ENCODE measurements at regions not wholly inside any gene's neighbourhood (a gene's known extent, or its start where the extent isn't known, plus 50 kb on each side); places are given as distances from the start of the nearest gene placed in this dataset.
A peak's percentile ranks its signal among the peaks of the same experiment; 100 is the strongest.
"Not testable (repeated sequence)": the region's sequence is repeated elsewhere in the genome, so short reads cannot be mapped to it uniquely, and the experiment has no call there.

GRCh38 chr1:58941471-58942289 lies 157.8 kb upstream of the JUN start:
- no peak for DNase-seq

GRCh38 chr1:58942759-58943191 lies 158.9 kb upstream of the JUN start:
- no peak for DNase-seq

- no peak for DNase-seq
Measured at GRCh38 chr1:58943776-58944175, 159.9 kb upstream of the JUN start.

- no peak for DNase-seq
Measured at GRCh38 chr1:58944439-58944838, 160.6 kb upstream of the JUN start.

- no peak for DNase-seq
Measured at GRCh38 chr1:58946390-58946789, 162.5 kb upstream of the JUN start.

GRCh38 chr1:58948671-58949070 lies 164.8 kb upstream of the JUN start:
- DNase-seq, result no peak

- DNase-seq, result no peak
Measured at GRCh38 chr1:58949551-58950220, 165.8 kb upstream of the JUN start.

GRCh38 chr1:58950897-58951296 lies 167.1 kb upstream of the JUN start:
- DNase-seq, result no peak

GRCh38 chr1:58953951-58954350 lies 170.1 kb upstream of the JUN start:
- not testable (repeated sequence) for DNase-seq

- DNase-seq, result not testable (repeated sequence)
Measured at GRCh38 chr1:58963287-58963686, 179.4 kb upstream of the JUN start.

- no peak for DNase-seq
Measured at GRCh38 chr1:58964428-58964827, 180.6 kb upstream of the JUN start.

GRCh38 chr1:58964880-58965279 lies 181.0 kb upstream of the JUN start:
- DNase-seq, result no peak

GRCh38 chr1:58966103-58966916 lies 182.5 kb upstream of the JUN start:
- no peak for DNase-seq

- DNase-seq, result no peak
Measured at GRCh38 chr1:58966917-58967740, 183.3 kb upstream of the JUN start.

GRCh38 chr1:58968360-58968952 lies 184.6 kb upstream of the JUN start:
- DNase-seq, result peak; percentile 10

GRCh38 chr1:58969176-58969575 lies 185.3 kb upstream of the JUN start:
- not testable (repeated sequence) for DNase-seq

GRCh38 chr1:58971629-58972140 lies 187.8 kb upstream of the JUN start:
- no peak for DNase-seq

GRCh38 chr1:58975888-58976287 lies 192.0 kb upstream of the JUN start:
- no peak for DNase-seq

GRCh38 chr1:58976294-58976693 lies 192.4 kb upstream of the JUN start:
- DNase-seq, result no peak

- no peak for DNase-seq
Measured at GRCh38 chr1:58977598-58977997, 193.8 kb upstream of the JUN start.

GRCh38 chr1:58978096-58978495 lies 194.2 kb upstream of the JUN start:
- DNase-seq, result no peak

- DNase-seq, result no peak
Measured at GRCh38 chr1:58979086-58979485, 195.2 kb upstream of the JUN start.
